ENCODE measurements at regions not wholly inside any gene's neighbourhood (a gene's known extent, or its start where the extent isn't known, plus 50 kb on each side); places are given as distances from the start of the nearest gene placed in this dataset.

- H3K4me1 ChIP-seq = no peaks in the 10 kb centered on the region
- H3K9me3 ChIP-seq = peaks cover 0 to 9% (median 0%) of the 10 kb centered on the region in 11 donors
- no peak overlapping the region for H3K4me3 ChIP-seq
- peaks cover 0 to 4% (median 0%) of the 10 kb centered on the region in 7 donors for H3K27me3 ChIP-seq
- no peak overlapping the region for H3K27ac ChIP-seq
- DNase-seq = no peak
- intact Hi-C loops (cut with DNase I) = no loop called here
- no peak for ATAC-seq
- TF ChIP-seq CTCF (IDR thresholded peaks at IDR 0.05) = no peak
- no peaks in the 10 kb centered on the region for H3K36me3 ChIP-seq
Measured at GRCh38 chr11:119814766-119815165, 85.8 kb upstream of the NECTIN1 start.

GRCh38 chr11:119810478-119811232 lies 81.7 kb upstream of the NECTIN1 start:
- 87 to 88% methylated on average over 14 of the region's 14 CpGs for WGBS, 2 donors
- H3K27ac ChIP-seq = no peak overlapping the region
- H3K36me3 ChIP-seq = no peaks in the 10 kb centered on the region
- peaks cover 0 to 9% (median 0%) of the 10 kb centered on the region in 7 donors for H3K27me3 ChIP-seq
- DNase-seq (no peak), ATAC-seq (no peak)
- H3K4me1 ChIP-seq = peaks cover 0 to 7% (median 0%) of the 10 kb centered on the region in 9 donors
- intact Hi-C loops (cut with DNase I) = no loop called here
- no peak overlapping the region for H3K4me3 ChIP-seq
- peaks cover 0 to 9% (median 0%) of the 10 kb centered on the region in 11 donors for H3K9me3 ChIP-seq
- TF ChIP-seq CTCF (IDR thresholded peaks at IDR 0.05) = no peak

GRCh38 chr11:119809346-119809745 lies 80.3 kb upstream of the NECTIN1 start:
- H3K4me1 ChIP-seq = peaks cover 0 to 7% (median 0%) of the 10 kb centered on the region in 9 donors
- ATAC-seq = no peak
- no peaks in the 10 kb centered on the region for H3K36me3 ChIP-seq
- no peak overlapping the region for H3K27ac ChIP-seq
- H3K4me3 ChIP-seq = no peak overlapping the region
- no peak for DNase-seq
- no peak for TF ChIP-seq CTCF (IDR thresholded peaks at IDR 0.05)
- H3K27me3 ChIP-seq = peaks cover 0 to 9% (median 0%) of the 10 kb centered on the region in 7 donors
- H3K9me3 ChIP-seq = peaks cover 0 to 9% (median 0%) of the 10 kb centered on the region in 11 donors
- intact Hi-C loops (cut with DNase I) = no loop called here
- 70 to 75% methylated on average over 7 of the region's 7 CpGs for WGBS, 2 donors

GRCh38 chr11:119808407-119809185 lies 79.6 kb upstream of the NECTIN1 start:
- ATAC-seq (no peak), DNase-seq (no peak)
- Histone ChIP-seq H3K9me3 (peaks cover 0 to 2% (median 0%) of the 10 kb centered on the region in 11 donors), H3K4me3 (no peak overlapping the region), H3K36me3 (no peaks in the 10 kb centered on the region), H3K27me3 (peaks cover 0 to 9% (median 0%) of the 10 kb centered on the region in 7 donors), H3K4me1 (peaks cover 0 to 7% (median 0%) of the 10 kb centered on the region in 9 donors), H3K27ac (no peak overlapping the region)
- no peak for TF ChIP-seq CTCF (IDR thresholded peaks at IDR 0.05)
- WGBS, 2 donors = 66 to 71% methylated on average over 12 of the region's 12 CpGs
- intact Hi-C loops (cut with DNase I) = no loop called here

Data from heart right ventricle (tissue), 16 donors.